Fibroblast of lung (primary cell): ENCODE measurements at regions not wholly inside any gene's neighbourhood (a gene's known extent, or its start where the extent isn't known, plus 50 kb on each side); places are given as distances from the start of the nearest gene placed in this dataset.

ENCODE experiments used
- CTCF ChIP-seq, 2 donors: IDR thresholded peaks in 1 of 2; conservative IDR thresholded peaks in 1 of 2; 1 replicate in 1 of 2; 2 replicates in 1 of 2; pipeline ENCODE4 v1.5.1; 2011 to 2012; ENCODE audit warnings: low read length in 2 of 2, control low read depth in 1 of 2, inconsistent platforms in 1 of 2, low read depth in 1 of 2, mild to moderate bottlenecking in 1 of 2
- EZH2 ChIP-seq: IDR thresholded peaks from 2 replicates; pipeline ENCODE4 v1.5.1; 2012; ENCODE audit warnings: low read length, control low read depth, mild to moderate bottlenecking; ENCODE audit errors: missing control alignments

- TF ChIP-seq CTCF (conservative IDR thresholded peaks at IDR 0.05 in 1 of 2, IDR thresholded peaks at IDR 0.05 in 1 of 2; ENCODE audit: low read depth in 1 of 2, low read length in 2 of 2), result no peak
- no peak for TF ChIP-seq EZH2
Measured at GRCh38 chr1:194378517-194378916, 1192.1 kb upstream of the B3GALT2 start.
